A673 (cell line): ENCODE measurements at regions not wholly inside any gene's neighbourhood (a gene's known extent, or its start where the extent isn't known, plus 50 kb on each side); places are given as distances from the start of the nearest gene placed in this dataset.

Experiments used
- BruUV-seq: library from RNA; stranded (reverse); fragments of 400-500 nt; replicated peaks from 2 replicates; lab custom pipeline; 2021; lab: Mats Ljungman, UMichigan
- CTCF ChIA-PET: fragments of 300-600 bp; sonication (Branson Sonifier 250); formaldehyde crosslinking; loops from one replicate; lab custom pipeline; 2022; ENCODE audit warnings: antibody characterized with exemption; lab: Charles Lee
- POLR2A ChIA-PET: fragments of 300-600 bp; sonication (Branson Sonifier 250); formaldehyde crosslinking; loops from one replicate; lab custom pipeline; 2022; ENCODE audit warnings: antibody characterized with exemption; ENCODE audit not compliant: low non-redundant PET; lab: Charles Lee
- DNase-seq: peaks from one replicate; pipeline ENCODE4 v3.0.0-alpha.2; 2015; ENCODE audit warnings: low spot score
- H3K27ac ChIP-seq: fragments of 200-600 bp; sonication (generic); 2 replicates; pipeline ENCODE4 v1.5.1; 2016; ENCODE audit warnings: mixed run types, low read depth, mild to moderate bottlenecking, mixed read lengths, antibody characterized with exemption, low read length; ENCODE audit not compliant: poor library complexity, severe bottlenecking
- H3K27me3 ChIP-seq: fragments of 200-600 bp; sonication (generic); replicated peaks from 2 replicates; pipeline ENCODE4 v1.6.1; 2017; ENCODE audit warnings: mixed run types, low read depth, mild to moderate bottlenecking, mixed read lengths, antibody characterized with exemption, low read length; ENCODE audit not compliant: insufficient read depth, poor library complexity
- H3K36me3 ChIP-seq: fragments of 200-600 bp; sonication (generic); 2 replicates; pipeline ENCODE4 v1.6.1; 2016; ENCODE audit warnings: mixed run types, mild to moderate bottlenecking, mixed read lengths, antibody characterized with exemption, low read length; ENCODE audit not compliant: insufficient read depth, poor library complexity, severe bottlenecking
- H3K4me1 ChIP-seq: fragments of 200-600 bp; sonication (generic); 2 replicates; pipeline ENCODE4 v1.6.1; 2017; ENCODE audit warnings: mixed run types, mild to moderate bottlenecking, mixed read lengths, antibody characterized with exemption, low read length; ENCODE audit not compliant: insufficient read depth, poor library complexity, severe bottlenecking
- H3K4me3 ChIP-seq: fragments of 200-600 bp; sonication (generic); 2 replicates; pipeline ENCODE4 v1.5.1; 2016; ENCODE audit warnings: low read depth, mixed run types, mild to moderate bottlenecking, mixed read lengths, low read length; ENCODE audit not compliant: poor library complexity, severe bottlenecking
- H3K9me3 ChIP-seq: fragments of 200-600 bp; sonication (generic); 2 replicates; pipeline ENCODE4 v1.6.1; 2016; ENCODE audit warnings: mixed run types, low read depth, mild to moderate bottlenecking, mixed read lengths, antibody characterized with exemption, low read length; ENCODE audit not compliant: poor library complexity, severe bottlenecking
- CTCF ChIP-seq: fragments of 300-800, 200-600 bp; sonication (generic); conservative IDR thresholded peaks from 2 replicates; pipeline ENCODE4 v1.5.1; 2017; ENCODE audit warnings: low read depth, mild to moderate bottlenecking, antibody characterized with exemption, low read length, moderate library complexity, mixed read lengths
- EZH2 ChIP-seq: fragments of 200-600 bp; sonication (generic); IDR thresholded peaks from 2 replicates; pipeline ENCODE4 v1.6.1; 2017; ENCODE audit warnings: borderline replicate concordance, low read depth, mild to moderate bottlenecking, mixed read lengths, antibody characterized with exemption, low read length; ENCODE audit not compliant: poor library complexity, severe bottlenecking
- intact Hi-C: fragments of 100-400 bp; cut with micrococcal nuclease; formaldehyde crosslinking; loops from one replicate; pipeline ENCODE4 v1.10.0; 2022; ENCODE audit not compliant: unreplicated experiment

DNA sequence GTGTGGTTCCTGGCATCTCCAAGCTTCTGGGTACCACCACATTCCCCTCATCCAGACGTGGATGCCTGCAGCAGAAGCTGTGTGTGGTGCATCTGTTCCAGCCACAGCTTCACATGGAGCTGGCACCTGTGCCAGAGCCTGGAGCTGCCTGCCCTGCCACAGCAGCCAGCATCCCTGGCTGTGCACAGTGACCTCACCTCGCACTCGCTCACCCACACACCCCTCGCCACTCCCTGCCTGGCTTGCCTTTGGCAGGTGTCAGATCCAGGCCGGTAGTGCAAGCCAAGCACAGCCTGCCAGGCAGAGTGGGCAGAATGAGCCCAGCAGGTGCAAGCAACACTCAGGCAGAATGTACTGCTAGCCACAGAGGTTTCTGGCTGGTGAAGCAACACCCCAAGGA is 59.9 kb upstream of the DYNC1I2 start:
- TF ChIP-seq EZH2 (no peak), CTCF (no peak)
- BruUV-seq = no TSS peak
- no peak overlapping the region for H3K27ac ChIP-seq
- no peaks in the 10 kb centered on the region for H3K27me3 ChIP-seq
- H3K4me3 ChIP-seq = no peak overlapping the region
- ChIA-PET POLR2A (no interaction called here), CTCF (no interaction called here)
- no peaks in the 10 kb centered on the region for H3K4me1 ChIP-seq
- peaks cover 23% of the 10 kb centered on the region for H3K9me3 ChIP-seq
- intact Hi-C loops = no loop called here
- no peak for DNase-seq
- no peaks in the 10 kb centered on the region for H3K36me3 ChIP-seq

GRCh38 chr2:171629113-171629512 is 58.2 kb upstream of the DYNC1I2 start:
- no peak overlapping the region for H3K27ac ChIP-seq
- ChIA-PET POLR2A (no interaction called here), CTCF (no interaction called here)
- no peaks in the 10 kb centered on the region for H3K36me3 ChIP-seq
- intact Hi-C loops = no loop called here
- DNase-seq = no peak
- no peaks in the 10 kb centered on the region for H3K4me1 ChIP-seq
- H3K27me3 ChIP-seq = no peaks in the 10 kb centered on the region
- TF ChIP-seq CTCF (no peak), EZH2 (no peak)
- H3K4me3 ChIP-seq = no peak overlapping the region
- BruUV-seq = no TSS peak
- peaks cover 23% of the 10 kb centered on the region for H3K9me3 ChIP-seq

DNA sequence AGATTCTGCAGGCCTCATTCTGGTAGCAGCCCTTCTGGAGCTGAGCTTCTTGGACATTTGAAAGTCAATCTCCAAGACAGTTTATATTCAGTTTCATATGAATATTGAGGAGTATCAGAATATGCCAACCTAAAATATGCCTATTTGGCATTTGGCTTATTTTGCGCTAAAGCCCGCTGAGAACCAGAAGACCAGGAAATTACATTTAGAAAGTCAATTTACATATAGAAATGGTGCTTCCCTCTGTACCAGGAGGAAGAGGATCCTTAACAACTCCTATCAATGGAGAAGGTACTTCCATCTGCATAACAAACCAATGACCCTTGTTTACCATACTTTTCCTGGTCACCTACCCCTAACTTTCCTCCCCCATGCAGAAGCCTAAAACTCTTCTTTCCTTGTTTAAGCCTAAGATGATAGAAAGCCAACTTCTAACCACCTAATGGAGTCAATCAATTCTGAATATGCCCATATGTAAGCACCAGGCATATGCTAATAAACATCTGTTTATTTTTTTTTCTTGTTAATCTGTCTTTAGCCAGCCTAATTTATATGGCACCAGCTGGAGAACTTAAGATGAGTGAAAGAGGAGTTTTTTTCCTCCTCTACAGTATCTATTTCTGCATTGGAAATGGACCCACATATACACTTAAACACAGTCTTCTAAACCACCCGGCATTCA is 57.0 kb upstream of the DYNC1I2 start:
- ChIA-PET CTCF (no interaction called here), POLR2A (no interaction called here)
- DNase-seq = no peak
- Histone ChIP-seq H3K27me3 (no peaks in the 10 kb centered on the region), H3K4me3 (no peak overlapping the region), H3K9me3 (peaks cover 23% of the 10 kb centered on the region), H3K36me3 (no peaks in the 10 kb centered on the region), H3K27ac (no peak overlapping the region), H3K4me1 (no peaks in the 10 kb centered on the region)
- no peak for TF ChIP-seq CTCF
- no peak for TF ChIP-seq EZH2
- no TSS peak for BruUV-seq
- intact Hi-C loops = no loop called here
